Kidney glomerular epithelial cell (primary cell): ENCODE measurements at regions not wholly inside any gene's neighbourhood (a gene's known extent, or its start where the extent isn't known, plus 50 kb on each side); places are given as distances from the start of the nearest gene placed in this dataset.

Experiments used
- DNase-seq: peaks from one replicate; lab custom pipeline; 2025; lab: John Stamatoyannopoulos, UW

DNA sequence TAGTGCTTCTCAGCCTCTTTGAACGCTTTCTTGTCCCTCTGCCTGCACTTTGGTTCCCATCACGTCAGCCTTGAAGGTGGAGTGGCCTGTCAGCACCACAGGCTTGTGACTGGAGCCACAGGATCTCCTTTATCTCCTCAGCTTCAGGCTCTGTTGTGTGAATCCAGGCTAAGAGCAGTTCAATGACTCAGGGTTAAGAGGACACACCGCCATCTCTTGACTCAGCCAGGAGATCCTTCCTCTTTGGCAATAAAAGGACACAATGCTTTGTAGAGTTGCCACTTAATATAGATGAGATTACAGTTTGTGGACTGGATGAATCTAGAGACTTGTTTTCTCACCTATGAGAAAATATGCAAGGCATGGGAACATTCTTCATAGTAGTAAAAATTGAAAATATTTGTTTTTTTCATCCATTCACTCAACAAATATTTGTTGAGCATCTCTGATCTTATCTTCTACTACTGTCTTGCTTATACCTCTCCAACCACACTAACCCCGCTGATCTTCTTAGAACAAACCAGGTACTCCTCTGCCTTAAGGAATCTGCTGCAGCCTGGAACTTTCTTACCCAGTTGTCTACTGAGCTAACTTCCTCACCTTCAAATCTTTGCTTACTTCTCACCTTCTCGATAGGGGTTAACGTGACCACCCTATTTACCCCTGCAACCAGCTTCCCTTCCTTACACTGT lies 62.3 kb downstream of the UCHL1 start:
- DNase-seq: no peak

DNA sequence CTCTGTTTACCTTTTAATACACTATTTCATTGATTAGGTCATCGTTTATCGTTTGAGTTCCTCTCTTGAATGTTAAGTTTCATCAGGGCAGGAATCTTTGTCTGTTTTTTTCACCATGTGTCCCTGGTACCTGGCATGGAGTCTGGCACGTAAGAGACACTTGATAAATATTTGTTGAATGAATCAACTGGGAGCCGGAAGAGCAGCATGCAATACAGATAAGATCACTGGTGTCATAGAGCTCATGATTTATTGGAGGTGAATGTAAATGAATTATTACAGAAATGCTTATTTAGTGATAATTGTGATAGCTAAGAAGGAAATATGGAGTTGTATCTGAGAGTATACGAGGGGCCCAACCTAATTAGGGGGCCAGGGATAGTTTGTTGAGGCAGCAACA lies 62.8 kb downstream of the UCHL1 start:
- DNase-seq: peak; percentile 80

DNA sequence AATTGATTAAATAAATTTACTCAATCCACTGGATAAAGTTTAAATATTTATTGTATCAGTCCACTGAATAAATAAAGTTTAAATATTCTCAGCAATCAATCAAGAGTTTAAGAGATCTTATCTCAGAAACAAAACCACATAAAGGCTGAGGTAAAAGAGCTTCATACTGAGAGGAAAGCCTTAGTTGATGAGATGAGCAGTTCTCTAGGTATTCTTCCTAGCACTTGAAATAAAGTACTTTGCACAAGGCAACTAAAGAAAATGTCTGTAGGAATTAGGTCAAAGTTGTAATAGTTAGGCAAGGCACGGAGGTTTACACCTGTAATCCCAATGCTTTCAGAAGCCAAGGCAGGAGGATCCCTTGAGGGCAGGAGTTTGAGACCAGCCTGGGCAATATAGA lies 63.5 kb downstream of the UCHL1 start:
- DNase-seq: no peak

DNA sequence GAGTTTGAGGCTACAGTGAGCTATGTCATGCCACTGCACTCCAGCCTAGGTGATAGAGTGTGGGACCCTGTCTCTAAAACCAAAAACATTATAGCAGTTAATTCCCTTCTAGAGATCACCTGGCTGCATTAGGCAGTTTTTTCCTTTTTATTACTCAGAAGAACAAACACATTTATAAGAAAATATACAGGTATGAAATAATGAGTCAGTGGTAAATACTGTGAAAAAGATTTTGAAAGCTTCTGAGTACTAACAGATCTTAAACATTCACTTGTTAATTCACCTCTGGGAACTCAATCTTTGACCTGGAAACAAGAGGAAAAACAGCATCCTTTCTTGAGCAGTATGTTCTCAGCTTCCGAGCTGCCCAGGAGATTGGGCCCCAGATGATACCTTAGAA lies 64.1 kb downstream of the UCHL1 start:
- no peak for DNase-seq

DNA sequence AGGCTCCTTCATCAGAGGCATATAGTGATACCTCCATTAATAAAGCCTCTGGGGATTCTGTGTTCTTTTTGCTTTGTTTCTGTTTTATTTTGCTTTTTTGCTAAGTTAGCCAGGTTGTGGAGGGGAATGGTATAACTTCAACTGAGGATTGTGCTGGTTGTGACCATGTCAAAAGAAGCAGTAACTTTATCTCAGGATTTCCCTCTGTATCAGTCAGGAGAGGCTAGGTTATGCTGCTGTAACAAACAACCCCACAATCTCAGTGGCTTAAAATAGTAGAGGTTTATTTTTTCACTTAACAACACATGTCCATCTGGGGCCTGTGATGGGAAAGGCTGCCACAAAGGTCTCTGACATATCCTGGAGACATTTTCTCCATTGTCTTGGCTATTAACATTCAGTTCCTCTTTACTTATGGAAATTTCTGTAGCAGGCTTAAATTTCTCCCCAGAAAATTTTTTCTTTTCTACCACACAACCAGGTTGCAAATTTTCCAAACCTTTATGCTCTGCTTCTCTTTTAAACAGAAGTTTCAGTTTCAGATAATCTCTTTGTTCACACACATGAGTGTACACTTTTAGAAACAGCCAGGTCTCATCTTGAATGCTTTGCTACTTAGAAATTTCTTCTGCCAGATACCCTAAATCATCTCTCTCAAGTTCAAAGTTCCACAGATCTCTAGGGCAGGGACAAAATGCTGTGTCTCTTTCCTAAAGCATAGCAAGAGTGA lies 64.7 kb downstream of the UCHL1 start:
- DNase-seq: no peak

DNA sequence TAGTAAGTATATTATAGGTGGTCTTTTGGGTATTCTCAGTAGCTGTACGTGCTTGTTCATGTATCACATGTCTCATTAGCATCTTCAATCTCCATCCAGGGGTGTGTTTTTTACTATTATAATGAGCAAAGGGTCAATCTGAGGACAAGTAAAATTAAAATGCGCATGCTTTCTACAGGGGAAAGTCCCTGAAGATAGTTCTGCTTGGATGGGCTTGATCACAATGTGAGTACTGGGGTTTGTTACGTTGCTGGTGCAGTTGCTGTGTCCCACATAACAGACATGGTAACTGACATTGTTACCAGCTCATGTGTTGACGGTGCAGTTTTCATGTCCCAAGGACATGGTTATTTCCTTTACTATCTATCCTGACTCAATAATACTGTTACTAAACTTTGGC lies 65.9 kb downstream of the UCHL1 start:
- DNase-seq: no peak

DNA sequence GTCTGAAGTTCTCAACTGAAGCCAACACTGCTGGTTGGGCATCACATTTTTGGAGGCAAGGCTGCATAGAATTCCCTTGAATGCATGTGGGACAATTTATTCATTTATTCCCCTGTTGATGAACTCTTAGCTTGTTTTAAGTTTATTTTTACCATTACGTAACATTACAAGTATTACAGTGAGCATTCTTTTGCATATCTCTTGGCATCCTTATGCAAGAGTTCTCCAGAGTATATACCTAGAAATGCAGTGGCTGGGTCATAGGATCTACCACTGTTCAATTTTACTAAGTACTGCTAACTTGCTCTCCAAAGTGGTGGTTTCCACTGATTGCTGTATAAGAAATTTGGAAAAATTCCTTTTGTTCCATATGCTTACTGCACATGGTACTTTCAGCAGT lies 66.5 kb downstream of the UCHL1 start:
- DNase-seq: no peak

DNA sequence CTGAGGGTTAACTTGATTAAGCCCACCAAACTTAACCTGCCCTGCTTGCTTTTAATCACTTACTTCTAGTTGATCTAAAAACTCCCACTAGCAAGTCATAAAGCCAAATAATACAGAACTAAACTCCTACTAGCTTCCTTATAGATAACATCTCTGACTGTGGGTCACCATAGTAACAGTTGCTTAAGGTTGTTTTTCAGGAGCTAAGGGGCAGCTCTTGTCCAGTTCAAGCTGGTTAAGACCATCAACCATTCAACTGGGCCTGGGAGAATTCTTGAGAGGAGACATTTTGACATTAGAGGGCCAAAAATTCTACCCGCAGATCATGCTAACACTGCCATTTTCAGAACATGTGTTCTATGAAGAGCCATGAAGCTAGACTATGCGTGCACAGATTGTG lies 67.0 kb downstream of the UCHL1 start:
- DNase-seq: no peak

DNA sequence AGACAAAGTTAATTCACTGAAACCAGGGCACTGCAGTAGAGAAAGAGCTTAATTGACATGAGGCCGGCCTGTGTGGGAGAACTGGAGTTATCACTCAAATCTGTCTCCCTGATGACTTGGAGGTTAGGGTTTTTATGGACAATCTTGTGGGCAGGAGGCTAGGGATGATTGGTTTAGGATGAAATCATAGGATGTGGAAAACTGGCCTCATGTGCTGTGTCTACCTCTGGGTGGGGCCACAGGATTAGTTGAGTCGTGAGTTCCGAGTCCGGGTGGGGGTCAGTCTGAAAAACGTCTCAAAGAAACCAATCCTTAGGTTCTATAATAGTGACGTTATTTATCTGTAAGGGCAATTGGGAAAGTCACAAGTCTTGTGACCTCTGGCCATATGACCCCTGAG lies 68.1 kb downstream of the UCHL1 start:
- DNase-seq: peak; percentile 19

DNA sequence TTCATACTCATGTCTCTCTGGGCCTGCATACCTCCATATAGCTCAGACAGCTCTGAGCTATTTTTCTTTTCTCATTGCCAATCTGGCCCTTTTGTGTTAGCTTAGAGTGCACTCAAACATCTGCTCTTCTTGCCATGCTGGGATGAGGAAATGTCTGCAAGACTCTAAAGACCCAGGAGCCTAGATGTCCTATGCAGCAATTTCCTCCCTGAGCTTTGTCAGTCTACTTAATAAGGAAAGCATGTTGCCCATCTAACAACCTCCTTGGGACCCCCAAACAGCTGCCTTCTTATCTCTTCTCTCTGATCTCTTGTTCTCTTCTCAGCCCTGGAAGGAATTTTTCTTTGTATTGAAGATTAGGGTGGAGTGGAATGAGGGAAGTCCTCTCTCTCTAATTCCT lies 69.2 kb downstream of the UCHL1 start:
- no peak for DNase-seq

DNA sequence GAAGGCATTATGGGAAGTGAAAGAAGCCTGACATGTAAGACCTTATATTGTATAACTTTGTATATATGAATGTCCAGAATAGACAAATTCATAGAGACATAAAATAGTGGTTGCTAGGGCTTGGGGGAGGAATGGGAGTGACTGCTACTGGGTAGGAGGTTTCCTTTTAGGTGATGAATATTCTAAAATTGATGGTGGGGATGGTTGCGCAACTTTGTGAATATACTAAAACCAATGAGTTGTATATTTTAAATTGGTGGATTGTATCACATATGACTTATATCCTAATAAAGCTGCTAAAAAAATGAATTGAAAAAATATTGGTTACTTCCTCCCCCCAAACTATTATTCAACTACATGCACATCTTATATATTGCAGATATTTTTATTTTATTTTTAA lies 70.0 kb downstream of the UCHL1 start:
- no peak for DNase-seq

DNA sequence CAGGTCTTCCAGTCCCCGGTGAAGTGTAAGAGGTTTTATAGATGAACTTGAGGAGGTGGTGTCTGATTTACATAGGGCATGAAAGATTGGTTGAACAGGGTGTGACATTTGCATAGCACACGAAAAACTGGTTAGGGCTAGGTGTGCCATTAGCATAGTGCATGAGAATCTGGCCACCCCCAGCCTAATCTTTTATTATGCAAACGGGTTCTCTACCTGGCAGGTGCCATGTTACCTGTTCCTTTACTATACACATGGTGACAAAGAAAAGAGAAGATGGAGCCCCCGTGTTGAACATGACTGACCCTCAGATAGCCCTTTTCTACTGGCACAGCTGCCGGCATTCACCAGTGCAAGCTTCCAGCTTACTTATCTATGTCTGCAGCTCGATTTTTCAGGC lies 71.0 kb downstream of the UCHL1 start:
- DNase-seq: no peak

DNA sequence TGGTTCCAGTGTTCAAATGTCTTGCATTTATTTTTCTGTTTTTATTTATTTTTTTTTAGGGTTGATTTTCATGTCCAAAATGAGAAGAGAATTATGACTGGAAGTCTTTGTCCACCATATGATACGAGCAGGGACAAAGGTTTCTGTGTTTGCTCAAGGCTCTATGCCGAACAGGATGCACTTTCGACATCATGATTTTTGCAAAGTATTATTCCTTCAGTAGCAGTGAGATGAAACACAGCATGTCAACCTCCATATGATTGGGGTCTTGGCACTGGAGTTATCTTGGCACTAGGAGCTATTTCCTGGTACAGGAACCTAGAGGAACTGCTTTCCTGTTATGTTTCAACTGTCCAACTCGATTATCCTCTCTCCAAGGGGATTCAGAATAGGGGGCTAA lies 72.6 kb downstream of the UCHL1 start:
- DNase-seq: no peak

DNA sequence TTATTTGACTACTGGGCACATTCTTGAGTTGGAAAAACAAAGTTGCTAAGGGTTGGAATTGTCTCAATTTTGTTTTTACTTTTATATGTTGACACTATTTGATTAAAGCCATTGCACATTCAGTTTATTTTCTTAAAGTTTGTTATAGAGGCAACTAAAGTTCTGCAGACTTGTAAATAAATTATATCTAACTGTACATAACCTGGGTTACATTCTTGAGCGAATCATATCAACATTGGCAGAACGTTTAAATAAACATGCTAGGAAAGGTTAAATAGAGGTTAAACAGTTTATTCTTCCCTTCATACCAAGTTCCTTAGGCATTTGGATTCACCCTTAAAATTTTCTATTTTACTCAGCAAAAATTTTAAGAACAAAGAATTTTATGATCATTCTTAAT lies 74.5 kb downstream of the UCHL1 start:
- peak; percentile 12 for DNase-seq

DNA sequence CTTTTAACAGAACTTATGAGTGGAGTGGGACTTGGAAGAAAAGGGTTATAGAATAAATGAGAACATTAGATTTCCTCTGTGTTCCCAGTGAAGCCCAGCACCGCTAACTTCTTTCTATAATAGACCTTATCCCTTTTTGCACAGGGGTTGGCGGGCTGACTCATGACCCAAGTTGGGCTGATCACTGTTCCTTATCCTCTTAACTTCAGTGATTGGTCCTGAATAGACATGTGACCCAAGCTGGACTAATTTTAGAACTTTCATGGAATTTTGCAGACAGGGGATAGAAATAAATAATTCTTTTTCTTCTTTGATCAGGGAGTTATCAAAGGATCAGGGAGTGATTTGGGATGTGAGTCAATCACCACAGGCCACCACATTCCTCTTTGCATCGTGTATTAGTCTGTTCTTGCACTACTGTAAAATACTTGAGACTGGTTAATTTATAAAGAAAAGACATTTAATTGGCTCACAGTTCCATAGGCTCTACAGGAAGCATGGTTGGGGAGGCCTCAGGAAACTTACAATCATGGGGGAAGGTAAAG lies 75.9 kb downstream of the UCHL1 start:
- no peak for DNase-seq

DNA sequence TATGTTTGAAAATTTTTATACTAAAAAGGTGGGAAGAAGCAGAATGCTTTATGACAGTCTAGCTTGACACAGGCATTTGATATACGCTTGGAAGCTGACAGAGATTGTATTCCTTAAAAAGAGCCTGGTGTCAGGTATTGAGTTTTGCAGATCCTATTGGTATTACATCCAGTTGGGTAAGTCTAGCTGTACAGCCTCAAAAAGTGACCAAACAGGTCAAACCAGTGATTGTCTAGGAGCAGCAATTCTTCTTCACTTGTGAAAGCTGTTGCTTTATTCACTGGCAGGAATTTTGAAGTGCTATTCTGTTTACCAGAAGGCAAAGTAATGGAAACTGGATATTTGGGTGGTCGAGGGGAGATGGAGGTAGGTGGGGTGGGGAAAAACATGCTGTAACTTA lies 77.5 kb downstream of the UCHL1 start:
- DNase-seq: no peak

DNA sequence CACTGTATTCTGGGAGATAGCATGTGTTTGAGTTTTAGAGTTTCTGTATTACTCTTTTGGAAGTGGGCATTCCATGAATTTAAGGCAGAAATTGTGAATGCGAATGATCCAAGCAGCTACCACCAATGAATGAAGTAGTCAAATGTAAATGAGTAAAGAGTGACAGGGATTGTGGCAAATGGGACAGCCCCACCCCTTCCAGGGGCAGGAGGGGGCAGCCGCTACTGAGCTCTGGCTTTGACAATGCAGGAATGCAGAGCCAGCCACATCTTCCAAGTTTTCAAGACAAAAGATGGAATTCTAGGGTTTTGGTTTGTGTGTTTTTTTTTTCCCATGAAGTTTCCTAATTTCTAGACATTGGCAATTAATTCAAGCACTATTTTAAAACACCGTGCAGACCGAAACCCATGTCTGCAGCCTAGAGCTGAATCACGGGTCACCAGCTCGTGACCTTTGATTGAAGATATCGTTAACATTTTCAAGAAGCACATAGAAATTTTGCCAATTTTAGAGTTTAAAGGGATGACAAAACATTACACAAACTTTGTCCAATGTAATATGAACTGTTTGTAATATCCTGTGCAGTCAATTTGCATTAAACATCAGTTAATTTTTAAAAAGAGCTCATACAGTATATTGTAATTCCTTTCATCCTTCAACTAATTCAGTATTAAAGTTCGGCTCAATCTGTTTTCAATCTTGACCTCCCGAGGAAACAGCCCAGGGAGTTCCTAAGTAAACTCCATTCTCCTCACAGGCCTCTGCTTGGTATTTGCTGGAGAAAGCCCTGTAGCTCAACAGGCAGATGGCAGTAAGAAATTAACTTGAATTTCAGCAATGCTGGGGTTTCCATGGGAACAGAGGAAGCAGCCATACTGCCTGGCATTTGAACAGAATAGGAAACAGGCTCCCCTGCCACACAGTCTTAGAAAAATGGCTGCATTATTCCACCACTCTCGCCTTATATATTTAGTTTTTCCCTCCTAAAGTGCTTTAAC lies 83.4 kb downstream of the UCHL1 start:
- DNase-seq: peak; percentile 32

DNA sequence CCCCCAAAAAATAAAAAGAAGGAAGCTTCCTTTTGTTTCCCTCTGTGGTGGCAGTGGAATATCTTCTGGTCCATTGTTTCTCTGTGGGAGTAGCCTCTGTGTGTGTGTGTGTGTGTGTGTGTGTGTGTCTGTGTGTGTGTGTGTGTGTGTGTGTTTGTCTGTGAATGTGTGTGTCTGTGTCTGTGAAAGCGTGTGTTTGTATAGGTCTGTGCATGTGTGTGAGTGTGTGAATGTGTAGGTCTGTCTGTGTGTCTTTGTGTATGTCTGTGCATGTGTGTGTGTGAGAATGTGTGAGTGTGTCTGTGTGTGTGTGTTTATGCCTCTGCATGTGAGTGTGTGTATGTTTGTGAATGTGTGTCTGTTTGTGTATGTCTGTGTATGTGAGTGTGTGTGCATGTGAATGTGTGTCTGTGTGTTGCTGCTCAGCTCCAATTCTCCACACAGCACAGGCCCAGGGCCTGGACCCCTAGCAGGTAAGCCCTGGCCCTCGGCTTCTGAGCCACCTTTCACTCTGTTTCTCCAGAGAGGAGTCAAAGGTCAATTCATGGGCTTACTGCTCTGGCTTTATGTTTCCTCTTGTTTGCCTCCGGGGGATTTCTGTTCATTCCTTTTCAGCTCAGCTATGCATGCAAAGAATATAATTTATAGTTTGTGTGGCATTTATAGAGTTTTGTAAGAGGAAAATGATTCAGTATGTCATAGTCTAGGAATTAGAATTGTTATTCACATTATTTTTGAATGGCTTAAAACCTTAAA lies 89.8 kb downstream of the UCHL1 start:
- no peak for DNase-seq

DNA sequence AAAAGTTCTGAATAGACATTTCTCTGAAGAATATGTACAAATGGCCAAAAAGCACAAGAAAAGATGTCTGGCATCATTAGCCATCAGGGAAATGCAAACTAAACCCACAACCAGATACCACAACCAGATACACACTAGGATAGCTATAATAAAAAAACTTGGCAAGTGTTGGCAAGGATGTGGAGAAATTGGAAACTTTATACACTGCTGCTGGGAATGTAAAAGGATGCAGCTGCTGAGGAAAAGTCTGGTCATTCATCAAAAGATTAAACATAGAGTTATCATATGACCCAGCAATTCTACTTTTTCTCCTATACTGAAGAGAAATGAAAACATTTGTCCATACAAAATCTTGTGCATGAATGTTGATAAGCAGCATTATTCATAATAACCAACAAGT lies 92.3 kb downstream of the UCHL1 start:
- no peak for DNase-seq

DNA sequence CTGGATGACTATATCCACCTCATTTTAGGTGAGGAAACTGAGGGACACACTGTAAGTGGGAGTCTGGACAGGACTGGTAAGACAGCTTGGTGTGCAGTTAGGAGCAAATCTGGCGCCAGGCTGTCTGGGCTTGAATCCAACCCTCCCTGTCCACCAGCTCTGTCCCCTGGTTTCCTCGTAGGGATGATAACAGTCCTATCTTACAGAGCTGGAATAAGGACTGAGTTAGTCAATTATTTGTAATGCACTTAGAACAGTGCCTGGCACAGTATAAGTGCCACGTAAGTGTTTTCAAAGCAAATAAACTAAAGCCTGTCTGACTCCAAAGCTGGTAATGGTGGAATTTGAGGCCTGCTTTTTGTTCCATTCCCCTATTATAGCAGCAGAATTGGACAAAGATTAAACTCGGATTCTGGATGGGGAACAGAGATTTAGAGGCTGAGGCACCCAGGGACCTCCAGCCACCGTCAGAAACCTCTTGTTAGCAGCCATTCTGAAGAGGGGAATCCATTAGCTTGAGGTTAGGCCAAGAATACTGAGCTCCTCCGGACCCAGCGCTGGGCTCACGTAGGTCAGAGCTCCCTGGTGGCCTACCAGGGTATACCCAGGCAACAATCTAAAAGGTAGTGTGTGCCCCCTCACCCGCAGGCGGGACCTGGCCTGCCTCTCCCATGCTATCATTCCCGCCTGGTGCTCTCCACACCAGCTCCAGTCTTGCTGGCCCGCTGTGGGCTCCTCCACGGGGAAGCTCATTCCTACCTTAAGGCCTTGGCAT lies 102.1 kb downstream of the UCHL1 start:
- no peak for DNase-seq

DNA sequence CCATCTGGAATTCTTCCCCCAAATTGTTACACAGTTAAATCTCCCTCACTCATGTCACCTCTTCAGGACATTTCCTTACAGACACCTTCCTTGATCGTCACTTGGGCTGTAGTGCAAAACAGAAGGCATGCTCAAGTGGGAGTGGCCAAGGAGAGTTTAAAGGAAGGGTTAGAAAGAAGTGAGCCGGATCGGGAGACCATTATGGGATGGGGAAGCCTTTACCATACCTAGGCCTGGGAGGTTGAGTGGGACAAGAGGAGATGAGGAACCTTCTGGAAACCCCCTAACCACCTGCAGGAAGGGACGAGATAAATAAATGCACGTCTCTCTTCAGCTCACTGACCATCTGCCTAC lies 102.7 kb downstream of the UCHL1 start:
- DNase-seq: no peak
